Loucy (cell line): ENCODE measurements at regions not wholly inside any gene's neighbourhood (a gene's known extent, or its start where the extent isn't known, plus 50 kb on each side); places are given as distances from the start of the nearest gene placed in this dataset.

Source experiments
- H2AFZ ChIP-seq: fragments of 200-600 bp; sonication (generic); 2 replicates; pipeline ENCODE4 v1.6.0; 2016; ENCODE audit warnings: antibody characterized with exemption, mild to moderate bottlenecking, low read length, moderate library complexity
- H3F3A ChIP-seq: fragments of 200-600 bp; 2 replicates; pipeline ENCODE4 v1.6.0; 2016; ENCODE audit warnings: antibody characterized with exemption, low read depth, mild to moderate bottlenecking
- H3K27me3 ChIP-seq: fragments of 200-600 bp; sonication (generic); 2 replicates; pipeline ENCODE4 v1.6.1; 2014; ENCODE audit warnings: low read length, mild to moderate bottlenecking; ENCODE audit not compliant: insufficient read depth, poor library complexity, severe bottlenecking
- H3K36me3 ChIP-seq: fragments of 200-600 bp; sonication (generic); 2 replicates; pipeline ENCODE4 v1.6.1; 2016; ENCODE audit warnings: low read length; ENCODE audit not compliant: insufficient read depth
- H3K4me1 ChIP-seq: fragments of 200-600 bp; sonication (generic); 2 replicates; pipeline ENCODE4 v1.5.1; 2014; ENCODE audit warnings: low read length, mild to moderate bottlenecking; ENCODE audit not compliant: insufficient read depth, poor library complexity, severe bottlenecking
- H3K4me2 ChIP-seq: fragments of 200-600 bp; sonication (generic); 2 replicates; pipeline ENCODE4 v1.6.0; 2014; ENCODE audit warnings: antibody characterized with exemption, low read length, low read depth, mild to moderate bottlenecking; ENCODE audit not compliant: poor library complexity, severe bottlenecking
- H3K4me3 ChIP-seq: fragments of 200-600 bp; sonication (generic); 2 replicates; pipeline ENCODE4 v1.5.1; 2014; ENCODE audit warnings: low read length, mild to moderate bottlenecking, mixed read lengths; ENCODE audit not compliant: poor library complexity, severe bottlenecking
- H3K79me2 ChIP-seq: fragments of 200-600 bp; sonication (generic); 2 replicates; pipeline ENCODE4 v1.6.1; 2014; ENCODE audit warnings: low read length; ENCODE audit not compliant: insufficient read depth
- H3K9ac ChIP-seq: fragments of 200-600 bp; sonication (generic); 2 replicates; pipeline ENCODE4 v1.6.0; 2014; ENCODE audit warnings: mild to moderate bottlenecking, low read depth, low read length, moderate library complexity; ENCODE audit not compliant: poor library complexity, severe bottlenecking
- H3K9me2 ChIP-seq: fragments of 200-600 bp; sonication (generic); replicated peaks from 2 replicates; pipeline ENCODE4 v1.6.1; 2016; ENCODE audit warnings: low read depth, low read length, mixed read lengths
- H3K9me3 ChIP-seq: fragments of 200-600 bp; sonication (generic); 2 replicates; pipeline ENCODE4 v1.6.1; 2014; ENCODE audit warnings: mild to moderate bottlenecking, antibody characterized with exemption, low read length, low read depth; ENCODE audit not compliant: insufficient read depth
- H4K20me1 ChIP-seq: fragments of 200-600 bp; sonication (generic); 2 replicates; pipeline ENCODE4 v1.6.0; 2014; ENCODE audit warnings: antibody characterized with exemption, low read length, mild to moderate bottlenecking; ENCODE audit not compliant: insufficient read depth, poor library complexity, severe bottlenecking
- EZH2phosphoT487 ChIP-seq: fragments of 200-600 bp; IDR thresholded peaks from 2 replicates; pipeline ENCODE4 v1.6.1; 2018; ENCODE audit warnings: antibody characterized with exemption, mild to moderate bottlenecking, moderate library complexity, borderline replicate concordance
- TF ChIP-seq, protein P1 (sequence below): fragments of 200-600 bp; sonication (generic); conservative IDR thresholded peaks from 2 replicates; pipeline ENCODE4 v1.5.1; 2014; ENCODE audit warnings: mild to moderate bottlenecking, antibody characterized with exemption, low read length

- no peaks in the 10 kb centered on the region for H4K20me1 ChIP-seq
- TF ChIP-seq EZH2phosphoT487: no peak
- TF ChIP-seq, protein P1, sequence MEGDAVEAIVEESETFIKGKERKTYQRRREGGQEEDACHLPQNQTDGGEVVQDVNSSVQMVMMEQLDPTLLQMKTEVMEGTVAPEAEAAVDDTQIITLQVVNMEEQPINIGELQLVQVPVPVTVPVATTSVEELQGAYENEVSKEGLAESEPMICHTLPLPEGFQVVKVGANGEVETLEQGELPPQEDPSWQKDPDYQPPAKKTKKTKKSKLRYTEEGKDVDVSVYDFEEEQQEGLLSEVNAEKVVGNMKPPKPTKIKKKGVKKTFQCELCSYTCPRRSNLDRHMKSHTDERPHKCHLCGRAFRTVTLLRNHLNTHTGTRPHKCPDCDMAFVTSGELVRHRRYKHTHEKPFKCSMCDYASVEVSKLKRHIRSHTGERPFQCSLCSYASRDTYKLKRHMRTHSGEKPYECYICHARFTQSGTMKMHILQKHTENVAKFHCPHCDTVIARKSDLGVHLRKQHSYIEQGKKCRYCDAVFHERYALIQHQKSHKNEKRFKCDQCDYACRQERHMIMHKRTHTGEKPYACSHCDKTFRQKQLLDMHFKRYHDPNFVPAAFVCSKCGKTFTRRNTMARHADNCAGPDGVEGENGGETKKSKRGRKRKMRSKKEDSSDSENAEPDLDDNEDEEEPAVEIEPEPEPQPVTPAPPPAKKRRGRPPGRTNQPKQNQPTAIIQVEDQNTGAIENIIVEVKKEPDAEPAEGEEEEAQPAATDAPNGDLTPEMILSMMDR: no peak
- no peak overlapping the region for H3K4me2 ChIP-seq
- H3K4me1 ChIP-seq: no peaks in the 10 kb centered on the region
- H3F3A ChIP-seq: no peaks in the 10 kb centered on the region
- H3K9ac ChIP-seq: no peak overlapping the region
- H3K79me2 ChIP-seq: no peaks in the 10 kb centered on the region
- no peak overlapping the region for H3K4me3 ChIP-seq
- H3K9me2 ChIP-seq: no peaks in the 10 kb centered on the region
- H2AFZ ChIP-seq: no peak overlapping the region
- H3K27me3 ChIP-seq: no peaks in the 10 kb centered on the region
- H3K36me3 ChIP-seq: no peaks in the 10 kb centered on the region
- no peaks in the 10 kb centered on the region for H3K9me3 ChIP-seq
Measured at GRCh38 chr18:65073060-65073550, 677.7 kb upstream of the CDH7 start.

GRCh38 chr18:65057439-65058083, 693.3 kb upstream of the CDH7 start:
- Histone ChIP-seq H4K20me1 (no peaks in the 10 kb centered on the region), H2AFZ (no peak overlapping the region), H3K4me3 (no peak overlapping the region), H3K4me2 (no peak overlapping the region), H3K27me3 (no peaks in the 10 kb centered on the region), H3K9me3 (no peaks in the 10 kb centered on the region), H3K9me2 (no peaks in the 10 kb centered on the region), H3K9ac (no peak overlapping the region), H3F3A (no peaks in the 10 kb centered on the region), H3K4me1 (no peaks in the 10 kb centered on the region), H3K79me2 (no peaks in the 10 kb centered on the region), H3K36me3 (no peaks in the 10 kb centered on the region)
- TF ChIP-seq, protein P1: no peak

GRCh38 chr18:65056575-65056974, 694.2 kb upstream of the CDH7 start:
- H3K4me3 ChIP-seq: no peak overlapping the region
- TF ChIP-seq EZH2phosphoT487: no peak
- TF ChIP-seq, protein P1: no peak

More at GRCh38 chr18:65056575-65056974, 694.2 kb upstream of the CDH7 start:
- Histone ChIP-seq H3K9me2 (no peaks in the 10 kb centered on the region), H3K27me3 (no peaks in the 10 kb centered on the region), H3K9ac (no peak overlapping the region), H3F3A (no peaks in the 10 kb centered on the region), H3K4me2 (no peak overlapping the region), H2AFZ (no peak overlapping the region), H3K9me3 (no peaks in the 10 kb centered on the region), H3K4me1 (no peaks in the 10 kb centered on the region), H3K79me2 (no peaks in the 10 kb centered on the region), H4K20me1 (no peaks in the 10 kb centered on the region), H3K36me3 (no peaks in the 10 kb centered on the region)
